ENCODE measurements at regions not wholly inside any gene's neighbourhood (a gene's known extent, or its start where the extent isn't known, plus 50 kb on each side); places are given as distances from the start of the nearest gene placed in this dataset.
"Not testable (repeated sequence)": the region's sequence is repeated elsewhere in the genome, so short reads cannot be mapped to it uniquely, and the experiment has no call there.

GRCh38 chr19:29013325-29013724 is 199.6 kb downstream of the UQCRFS1 start:
- no peaks in the 10 kb centered on the region for H3K9me3 ChIP-seq (ENCODE audit: low read length)
- no peak overlapping the region for H3K4me3 ChIP-seq (ENCODE audit: low read length)
- no peaks in the 10 kb centered on the region for H3K36me3 ChIP-seq (ENCODE audit: insufficient read depth, low read length)
- H3K4me1 ChIP-seq (ENCODE audit: insufficient read depth, low read length) = no peaks in the 10 kb centered on the region
- no peaks in the 10 kb centered on the region for H3K27me3 ChIP-seq (ENCODE audit: insufficient read depth, low read length)
- H2AFZ ChIP-seq (ENCODE audit: low read depth, low read length) = no peak overlapping the region

DNA sequence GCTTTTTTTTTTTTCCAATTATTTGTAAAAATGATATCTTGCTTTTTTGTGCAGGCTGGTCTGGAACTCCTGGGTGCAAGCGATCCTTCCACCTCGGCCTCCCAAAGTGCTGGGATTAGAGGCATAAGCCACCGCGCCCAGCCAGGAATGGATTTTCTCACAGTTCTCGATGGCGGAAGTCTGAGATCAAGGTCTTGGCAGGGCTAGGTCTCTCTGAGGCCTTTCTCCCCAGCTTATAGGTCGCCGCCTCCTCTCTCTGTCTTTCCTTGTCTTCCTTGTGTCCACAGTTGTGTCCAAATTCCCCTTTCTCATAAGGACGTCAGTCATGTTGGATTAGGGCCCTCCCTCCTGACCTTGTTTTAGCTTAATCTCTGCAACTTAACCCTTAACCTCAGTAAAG is 200.5 kb downstream of the UQCRFS1 start:
- Histone ChIP-seq H3K4me1 (ENCODE audit: insufficient read depth, low read length) (no peaks in the 10 kb centered on the region), H3K36me3 (ENCODE audit: insufficient read depth, low read length) (no peaks in the 10 kb centered on the region), H3K9me3 (ENCODE audit: low read length) (no peaks in the 10 kb centered on the region), H2AFZ (ENCODE audit: low read depth, low read length) (no peak overlapping the region), H3K4me3 (ENCODE audit: low read length) (no peak overlapping the region), H3K27me3 (ENCODE audit: insufficient read depth, low read length) (no peaks in the 10 kb centered on the region)

- H3K9me3 ChIP-seq (ENCODE audit: low read length) = no peaks in the 10 kb centered on the region
These were observed 202.7 kb downstream of the UQCRFS1 start for GRCh38 chr19:29010276-29010675.

DNA sequence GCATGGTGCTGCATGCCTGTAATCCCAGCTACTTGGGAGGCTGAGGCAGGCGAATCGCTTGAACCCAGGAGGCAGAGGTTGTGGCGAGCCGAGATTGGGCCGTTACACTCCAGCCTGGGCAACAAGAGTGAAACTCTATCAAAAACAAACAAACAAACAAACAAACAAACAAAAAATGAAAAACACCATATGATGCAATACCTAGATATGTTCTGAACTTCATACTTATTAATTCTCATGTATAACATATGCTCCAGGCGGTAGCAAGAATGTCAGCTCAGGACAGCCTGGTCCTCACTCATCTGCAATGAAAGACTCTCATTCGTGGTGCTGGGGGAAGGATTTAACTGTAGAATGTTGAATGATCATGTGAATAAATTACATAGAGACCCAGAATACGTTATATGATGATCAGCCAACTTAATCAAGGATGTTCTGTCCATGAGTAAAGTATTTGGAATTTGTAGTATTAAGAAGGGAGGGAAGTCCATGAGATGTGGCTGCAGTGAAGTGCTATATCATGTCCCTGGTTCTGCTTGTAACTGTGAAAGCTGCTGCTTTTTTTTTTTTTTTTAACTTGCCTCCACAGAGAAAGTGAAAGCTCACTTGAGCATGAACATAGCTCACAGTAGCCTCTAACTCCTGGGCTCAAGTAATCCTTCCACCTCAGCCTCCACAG is 206.8 kb downstream of the UQCRFS1 start:
- Histone ChIP-seq H3K27me3 (ENCODE audit: insufficient read depth, low read length) (no peaks in the 10 kb centered on the region), H3K9me3 (ENCODE audit: low read length) (no peaks in the 10 kb centered on the region), H3K4me1 (ENCODE audit: insufficient read depth, low read length) (no peaks in the 10 kb centered on the region), H3K4me3 (ENCODE audit: low read length) (no peak overlapping the region), H3K36me3 (ENCODE audit: insufficient read depth, low read length) (no peaks in the 10 kb centered on the region), H2AFZ (ENCODE audit: low read depth, low read length) (no peak overlapping the region)

More at GRCh38 chr19:29010276-29010675, 202.7 kb downstream of the UQCRFS1 start:
- H3K4me3 ChIP-seq (ENCODE audit: low read length) = no peak overlapping the region
- H3K36me3 ChIP-seq (ENCODE audit: insufficient read depth, low read length) = no peaks in the 10 kb centered on the region
- H3K4me1 ChIP-seq (ENCODE audit: insufficient read depth, low read length) = no peaks in the 10 kb centered on the region
- no peaks in the 10 kb centered on the region for H3K27me3 ChIP-seq (ENCODE audit: insufficient read depth, low read length)
- no peak overlapping the region for H2AFZ ChIP-seq (ENCODE audit: low read depth, low read length)

- Histone ChIP-seq H3K4me3 (ENCODE audit: low read length) (no peak overlapping the region), H3K27me3 (ENCODE audit: insufficient read depth, low read length) (no peaks in the 10 kb centered on the region), H3K9me3 (ENCODE audit: low read length) (no peaks in the 10 kb centered on the region), H3K4me1 (ENCODE audit: insufficient read depth, low read length) (no peaks in the 10 kb centered on the region), H3K36me3 (ENCODE audit: insufficient read depth, low read length) (no peaks in the 10 kb centered on the region), H2AFZ (ENCODE audit: low read depth, low read length) (no peak overlapping the region)
These were observed 208.2 kb downstream of the UQCRFS1 start for GRCh38 chr19:29004796-29005195.

DNA sequence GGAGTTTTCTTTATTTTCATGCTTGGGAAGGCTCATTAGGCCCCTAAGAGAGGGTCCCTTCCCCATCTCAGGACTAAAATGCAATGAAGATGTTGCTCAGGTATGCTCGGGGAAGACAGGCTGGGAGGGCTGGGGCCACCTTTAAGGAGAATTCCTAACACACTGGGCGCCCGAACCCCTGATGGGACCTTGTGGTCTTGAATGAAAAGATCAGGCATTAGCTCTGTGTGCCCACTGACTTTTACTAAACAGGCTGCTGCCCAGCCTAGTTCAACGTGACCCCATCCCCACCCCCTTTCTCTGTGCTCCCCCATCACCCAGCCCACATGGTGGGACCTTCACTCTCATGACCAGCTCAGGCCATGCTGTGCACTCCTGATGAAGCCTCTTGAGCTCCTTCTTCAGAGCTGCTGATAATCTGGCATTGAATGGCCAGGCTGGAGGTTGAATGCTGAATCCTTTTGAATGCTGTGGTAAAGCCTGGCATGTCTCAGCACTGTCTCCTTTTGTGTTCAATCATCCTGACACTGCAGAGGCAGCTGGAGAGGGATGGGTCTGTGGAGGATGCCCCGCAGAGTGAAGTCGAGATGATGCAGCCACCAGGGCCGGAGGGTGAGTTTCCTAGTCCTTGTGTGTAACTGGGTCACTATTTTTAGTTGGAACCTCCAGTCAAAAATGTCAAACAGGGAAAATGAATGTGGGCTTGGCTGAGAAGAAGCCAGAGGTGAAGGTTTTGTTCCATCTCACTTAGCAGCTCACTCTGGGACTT is 209.1 kb downstream of the UQCRFS1 start:
- Histone ChIP-seq H2AFZ (ENCODE audit: low read depth, low read length) (no peak overlapping the region), H3K9me3 (ENCODE audit: low read length) (no peaks in the 10 kb centered on the region), H3K36me3 (ENCODE audit: insufficient read depth, low read length) (no peaks in the 10 kb centered on the region), H3K27me3 (ENCODE audit: insufficient read depth, low read length) (no peaks in the 10 kb centered on the region), H3K4me1 (ENCODE audit: insufficient read depth, low read length) (no peaks in the 10 kb centered on the region), H3K4me3 (ENCODE audit: low read length) (no peak overlapping the region)

DNA sequence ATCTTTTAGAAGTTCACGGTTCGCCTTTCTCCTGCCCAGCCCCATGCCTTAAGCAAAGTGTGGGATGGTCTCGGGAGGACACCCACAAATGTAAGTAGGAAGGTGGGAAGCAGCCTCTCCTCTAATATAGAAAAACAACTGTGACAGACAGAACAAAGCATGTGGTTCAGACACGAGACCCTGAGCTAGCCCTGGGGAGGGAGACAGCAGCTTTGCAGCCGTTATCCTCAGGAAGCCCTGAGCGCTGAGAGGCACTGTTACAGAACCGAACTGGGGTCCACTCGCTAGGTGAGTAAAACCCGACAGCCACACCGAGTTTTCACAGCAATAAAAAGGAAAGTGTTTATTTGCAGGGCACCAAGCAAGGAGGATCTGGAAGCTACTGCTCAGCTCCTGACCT is 210.6 kb downstream of the UQCRFS1 start:
- H3K4me3 ChIP-seq (ENCODE audit: low read length) = no peak overlapping the region
- no peaks in the 10 kb centered on the region for H3K36me3 ChIP-seq (ENCODE audit: insufficient read depth, low read length)
- no peak overlapping the region for H2AFZ ChIP-seq (ENCODE audit: low read depth, low read length)
- H3K27me3 ChIP-seq (ENCODE audit: insufficient read depth, low read length) = no peaks in the 10 kb centered on the region
- no peaks in the 10 kb centered on the region for H3K4me1 ChIP-seq (ENCODE audit: insufficient read depth, low read length)
- H3K9me3 ChIP-seq (ENCODE audit: low read length) = no peaks in the 10 kb centered on the region

DNA sequence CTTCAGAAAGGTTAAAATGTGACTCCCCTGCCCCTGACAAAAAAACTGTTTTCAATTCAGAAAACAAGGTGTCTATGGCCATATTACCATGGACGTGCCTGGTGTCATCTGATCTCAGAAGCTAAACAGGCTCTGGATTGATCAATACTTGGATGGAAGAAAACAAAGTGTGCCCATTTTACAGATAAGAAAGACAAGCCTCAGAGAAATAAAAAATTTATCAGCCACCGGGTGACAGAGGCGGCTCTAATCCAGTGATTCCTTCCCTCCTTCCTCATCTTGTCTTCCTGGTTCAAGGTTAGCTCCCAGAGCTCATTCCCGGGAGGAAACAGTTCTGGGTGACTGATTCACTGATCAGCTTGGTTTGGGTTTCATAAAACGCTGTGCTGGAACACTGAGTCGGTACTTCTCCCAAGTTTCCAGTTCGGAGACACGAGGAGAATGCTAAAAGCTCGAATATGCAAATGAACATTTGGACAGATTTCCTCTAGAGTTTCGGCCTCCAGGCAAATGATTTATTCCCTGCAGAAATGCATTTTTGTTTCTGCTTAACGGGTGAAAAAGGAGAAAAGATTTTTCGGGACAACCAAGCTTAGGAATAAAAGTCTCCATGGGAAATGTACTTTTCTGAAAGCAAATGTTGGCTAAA is 211.2 kb downstream of the UQCRFS1 start:
- Histone ChIP-seq H2AFZ (ENCODE audit: low read depth, low read length) (no peak overlapping the region), H3K36me3 (ENCODE audit: insufficient read depth, low read length) (no peaks in the 10 kb centered on the region), H3K4me1 (ENCODE audit: insufficient read depth, low read length) (no peaks in the 10 kb centered on the region), H3K4me3 (ENCODE audit: low read length) (no peak overlapping the region), H3K27me3 (ENCODE audit: insufficient read depth, low read length) (no peaks in the 10 kb centered on the region), H3K9me3 (ENCODE audit: low read length) (no peaks in the 10 kb centered on the region)

DNA sequence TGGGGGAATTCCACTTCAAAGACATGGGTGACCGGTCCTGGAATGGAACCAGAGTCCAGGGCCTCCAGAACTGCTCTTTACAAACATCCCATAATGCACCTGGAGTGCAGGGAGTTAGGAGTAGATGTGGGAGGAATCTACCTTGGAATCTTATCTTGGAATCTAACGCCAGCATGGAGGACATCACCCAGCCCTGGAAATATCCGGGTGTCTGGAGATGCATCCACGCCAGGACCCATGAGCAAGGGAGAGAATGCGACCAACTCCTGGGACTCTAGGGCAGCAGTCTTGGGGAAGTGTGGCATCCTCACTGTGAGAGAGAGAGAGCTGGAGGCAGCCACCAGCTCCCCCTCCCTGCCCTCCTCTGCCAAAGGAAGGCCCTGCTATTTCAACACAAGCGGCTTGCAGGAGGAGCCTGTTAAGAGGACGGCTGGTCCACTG is 211.8 kb downstream of the UQCRFS1 start:
- Histone ChIP-seq H2AFZ (ENCODE audit: low read depth, low read length) (no peak overlapping the region), H3K4me3 (ENCODE audit: low read length) (no peak overlapping the region), H3K9me3 (ENCODE audit: low read length) (no peaks in the 10 kb centered on the region), H3K36me3 (ENCODE audit: insufficient read depth, low read length) (no peaks in the 10 kb centered on the region), H3K27me3 (ENCODE audit: insufficient read depth, low read length) (no peaks in the 10 kb centered on the region), H3K4me1 (ENCODE audit: insufficient read depth, low read length) (no peaks in the 10 kb centered on the region)

- H2AFZ ChIP-seq (ENCODE audit: low read depth, low read length) = no peak overlapping the region
- no peaks in the 10 kb centered on the region for H3K27me3 ChIP-seq (ENCODE audit: insufficient read depth, low read length)
- no peak overlapping the region for H3K4me3 ChIP-seq (ENCODE audit: low read length)
- H3K9me3 ChIP-seq (ENCODE audit: low read length) = no peaks in the 10 kb centered on the region
- H3K36me3 ChIP-seq (ENCODE audit: insufficient read depth, low read length) = no peaks in the 10 kb centered on the region
- no peaks in the 10 kb centered on the region for H3K4me1 ChIP-seq (ENCODE audit: insufficient read depth, low read length)
These were observed 213.1 kb downstream of the UQCRFS1 start for GRCh38 chr19:28999724-29000433.

GRCh38 chr19:28998974-28999373 is 214.0 kb downstream of the UQCRFS1 start:
- Histone ChIP-seq H2AFZ (ENCODE audit: low read depth, low read length) (no peak overlapping the region), H3K36me3 (ENCODE audit: insufficient read depth, low read length) (no peaks in the 10 kb centered on the region), H3K9me3 (ENCODE audit: low read length) (no peaks in the 10 kb centered on the region), H3K27me3 (ENCODE audit: insufficient read depth, low read length) (no peaks in the 10 kb centered on the region), H3K4me3 (ENCODE audit: low read length) (no peak overlapping the region), H3K4me1 (ENCODE audit: insufficient read depth, low read length) (no peaks in the 10 kb centered on the region)

GRCh38 chr19:28997866-28998265 is 215.1 kb downstream of the UQCRFS1 start:
- not testable (repeated sequence) for H3K9me3 ChIP-seq (ENCODE audit: low read length); H2AFZ ChIP-seq (ENCODE audit: low read depth, low read length); H3K36me3 ChIP-seq (ENCODE audit: insufficient read depth, low read length); H3K27me3 ChIP-seq (ENCODE audit: insufficient read depth, low read length); H3K4me1 ChIP-seq (ENCODE audit: insufficient read depth, low read length); H3K4me3 ChIP-seq (ENCODE audit: low read length)

- no peaks in the 10 kb centered on the region for H3K4me1 ChIP-seq (ENCODE audit: insufficient read depth, low read length)
- no peak overlapping the region for H3K4me3 ChIP-seq (ENCODE audit: low read length)
- H3K9me3 ChIP-seq (ENCODE audit: low read length) = no peaks in the 10 kb centered on the region
- H2AFZ ChIP-seq (ENCODE audit: low read depth, low read length) = no peak overlapping the region
- no peaks in the 10 kb centered on the region for H3K36me3 ChIP-seq (ENCODE audit: insufficient read depth, low read length)
- no peaks in the 10 kb centered on the region for H3K27me3 ChIP-seq (ENCODE audit: insufficient read depth, low read length)
These were observed 222.4 kb downstream of the UQCRFS1 start for GRCh38 chr19:28990522-28990921.

All from neuron (in vitro differentiated cells).